Endothelial cell of umbilical vein (primary cell): ENCODE measurements at regions not wholly inside any gene's neighbourhood (a gene's known extent, or its start where the extent isn't known, plus 50 kb on each side); places are given as distances from the start of the nearest gene placed in this dataset.

Source experiments
- BruUV-seq: library from RNA; stranded (reverse); fragments of 400-500 nt; replicated peaks from 2 replicates; lab custom pipeline; 2021; lab: Mats Ljungman, UMichigan
- CTCF ChIA-PET: fragments of 300-600, 350-600 bp; sonication (Branson Sonifier 250); formaldehyde crosslinking; loops from one replicate; lab custom pipeline; 2021; ENCODE audit warnings: antibody characterized with exemption, inconsistent platforms; lab: Charles Lee
- POLR2A ChIA-PET: fragments of 300-600, 350-600 bp; sonication (Branson Sonifier 250); formaldehyde crosslinking; loops from one replicate; lab custom pipeline; 2021; ENCODE audit warnings: antibody characterized with exemption, inconsistent platforms; lab: Charles Lee
- DNase-seq: peaks from one replicate; pipeline ENCODE4 v3.0.0-alpha.2; 2011; ENCODE audit warnings: low read depth, low spot score
- FAIRE-seq: peaks from 2 replicates; lab custom pipeline; 2011; peaks lifted over from hg19 to GRCh38; lab: Jason Lieb, UNC
- H2AFZ ChIP-seq: 2 replicates; pipeline ENCODE4 v1.6.0; 2012; ENCODE audit warnings: low read depth, low read length, control low read depth, inconsistent platforms
- H3K27ac ChIP-seq: 2 replicates; pipeline ENCODE4 v1.5.1; 2011; ENCODE audit warnings: low read depth, mild to moderate bottlenecking, control low read depth, low read length, moderate library complexity; ENCODE audit not compliant: insufficient read depth
- H3K27me3 ChIP-seq, 2 experiments: 2 replicates each; pipeline versions ENCODE4 v1.6.0 to v1.6.1; 2011; ENCODE audit warnings: low read length in 2 of 2, mixed read lengths in 1 of 2; ENCODE audit not compliant: control insufficient read depth in 2 of 2, insufficient read depth in 2 of 2
- H3K36me3 ChIP-seq, 2 experiments: 2 replicates in 1 of 2; 3 replicates in 1 of 2; pipeline ENCODE4 v1.5.1; 2011; ENCODE audit warnings: low read length in 2 of 2, mild to moderate bottlenecking in 1 of 2, moderate library complexity in 1 of 2; ENCODE audit not compliant: control insufficient read depth in 2 of 2, insufficient read depth in 2 of 2; ENCODE audit errors: extremely low read depth in 1 of 2
- H3K4me1 ChIP-seq: 3 replicates; pipeline ENCODE4 v1.5.1; 2011; ENCODE audit warnings: mild to moderate bottlenecking, low read length; ENCODE audit not compliant: control insufficient read depth, insufficient read depth; ENCODE audit errors: extremely low read depth
- H3K4me2 ChIP-seq: 2 replicates; pipeline ENCODE4 v1.6.1; 2011; ENCODE audit warnings: low read length, control low read depth, mixed read lengths; ENCODE audit not compliant: insufficient read depth
- H3K4me3 ChIP-seq, 3 experiments: fragments of 200-600 bp in 1 of 3; sonication (generic), shearing (Covaris generic) in 1 of 3; replicated peaks in 1 of 3; 2 replicates each; pipeline ENCODE4 v1.5.1; 2011 to 2016; ENCODE audit warnings: control low read depth in 3 of 3, low read length in 3 of 3, mild to moderate bottlenecking in 2 of 3, inconsistent platforms in 1 of 3, low read depth in 1 of 3, moderate library complexity in 1 of 3; ENCODE audit not compliant: insufficient read depth in 1 of 3
- H3K79me2 ChIP-seq: 2 replicates; pipeline ENCODE4 v1.6.0; 2012; ENCODE audit warnings: low read length, inconsistent platforms; ENCODE audit not compliant: control insufficient read depth, insufficient read depth
- H3K9ac ChIP-seq: replicated peaks from 2 replicates; pipeline ENCODE3; 2011; ENCODE audit warnings: low read length, control low read depth; ENCODE audit not compliant: insufficient read depth; ENCODE audit errors: extremely low read depth
- H3K9me1 ChIP-seq: replicated peaks from 3 replicates; pipeline ENCODE4 v1.6.0; 2011; ENCODE audit warnings: mild to moderate bottlenecking, low read length; ENCODE audit not compliant: control insufficient read depth, insufficient read depth; ENCODE audit errors: extremely low read depth
- H3K9me3 ChIP-seq: replicated peaks from 2 replicates; pipeline ENCODE4 v1.5.1; 2012; ENCODE audit warnings: low read length, inconsistent platforms; ENCODE audit not compliant: control insufficient read depth, insufficient read depth
- H4K20me1 ChIP-seq: replicated peaks from 2 replicates; pipeline ENCODE3; 2011; ENCODE audit warnings: mild to moderate bottlenecking, low read length; ENCODE audit not compliant: control insufficient read depth, insufficient read depth; ENCODE audit errors: extremely low read depth
- CTCF ChIP-seq, 2 donors: IDR thresholded peaks; 1 replicate in 1 of 2; 2 replicates in 1 of 2; pipeline ENCODE4 v1.5.1; 2011; ENCODE audit warnings: low read length in 2 of 2, mild to moderate bottlenecking in 2 of 2, moderate library complexity in 2 of 2, control low read depth in 1 of 2, inconsistent platforms in 1 of 2, low read depth in 1 of 2; ENCODE audit not compliant: insufficient read depth in 1 of 2; ENCODE audit errors: extremely low read depth in 1 of 2
- EZH2 ChIP-seq: IDR thresholded peaks from 2 replicates; pipeline ENCODE4 v1.6.1; 2012; ENCODE audit warnings: borderline replicate concordance, low read depth, mild to moderate bottlenecking, moderate library complexity, low read length, inconsistent platforms; ENCODE audit not compliant: severe bottlenecking
- FOS ChIP-seq: IDR thresholded peaks from 2 replicates; pipeline ENCODE4 v1.6.1; 2011; ENCODE audit warnings: mild to moderate bottlenecking, low read length, moderate library complexity, borderline replicate concordance; ENCODE audit not compliant: insufficient read depth
- GATA2 ChIP-seq: IDR thresholded peaks from 2 replicates; pipeline ENCODE4 v1.7.0; 2011; ENCODE audit warnings: low read depth, mild to moderate bottlenecking, moderate library complexity, mixed read lengths, low read length; ENCODE audit not compliant: insufficient read length, insufficient read depth
- JUN ChIP-seq: IDR thresholded peaks from 2 replicates; pipeline ENCODE4 v1.6.1; 2011; ENCODE audit warnings: borderline replicate concordance, low read depth; ENCODE audit not compliant: insufficient read length, insufficient read depth
- MAX ChIP-seq: IDR thresholded peaks from 2 replicates; pipeline ENCODE4 v1.6.1; 2011; ENCODE audit not compliant: insufficient read depth, insufficient read length
- MYC ChIP-seq: IDR thresholded peaks from one replicate; pipeline ENCODE4 v1.6.1; 2011; ENCODE audit warnings: mild to moderate bottlenecking, low read depth, low read length
- POLR2A ChIP-seq: IDR thresholded peaks from 2 replicates; pipeline ENCODE4 v1.6.1; 2012; ENCODE audit warnings: low read depth, mild to moderate bottlenecking, control low read depth, low read length
- POLR2AphosphoS5 ChIP-seq: IDR thresholded peaks from 2 replicates; pipeline ENCODE4 v1.6.1; 2012; ENCODE audit warnings: low read depth, mild to moderate bottlenecking, control low read depth, low read length, moderate library complexity; ENCODE audit not compliant: insufficient read depth
- dilution Hi-C: fragments of 300-500 bp; cut with MboI; formaldehyde crosslinking; loops from one replicate; pipeline ENCODE4 v1.15.0; 2019; ENCODE audit warnings: low sequenced_read_pairs; ENCODE audit not compliant: extremely low pct_ligation_motif_present
- intact Hi-C: fragments of 100-400 bp; cut with micrococcal nuclease; formaldehyde crosslinking; loops from one replicate; pipeline ENCODE4 v1.10.0; 2022

DNA sequence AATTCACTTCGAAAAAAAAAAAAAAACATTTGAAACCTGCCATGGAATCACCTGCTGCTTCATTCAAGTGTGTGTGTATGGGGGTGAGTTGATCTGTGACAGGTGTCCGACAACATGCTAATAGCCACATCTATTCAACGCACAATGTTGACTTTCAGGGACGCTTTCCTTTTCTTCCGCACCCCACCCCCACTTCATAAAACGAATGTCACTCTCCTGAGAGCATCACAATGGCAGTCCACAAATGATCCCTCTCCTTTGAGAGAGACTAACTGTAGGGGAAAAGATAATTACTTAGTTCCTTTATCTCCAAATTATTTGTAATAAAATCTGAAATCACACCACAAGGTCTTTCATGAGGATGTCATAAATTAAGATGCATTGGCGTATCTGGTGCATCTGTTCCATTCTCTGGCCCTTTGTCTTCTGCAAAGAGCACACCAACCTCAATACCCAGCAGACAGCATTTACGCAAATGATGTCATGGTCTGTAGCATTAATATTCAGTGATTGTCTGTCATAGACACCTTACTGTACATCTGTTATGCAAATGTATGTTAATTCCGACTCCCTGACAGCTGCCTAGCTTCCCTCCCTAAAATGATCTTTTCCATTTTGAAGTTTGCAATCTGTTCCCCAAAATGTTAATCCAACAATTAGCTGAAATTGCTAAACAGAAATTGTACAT lies 640.0 kb upstream of the BOD1L1 start:
- CTCF ChIA-PET, result interaction anchor here (0.7 kb wide), 1 partner anchor 613 kb away, joined by 3 read pairs; no protein-coding TSS in a partner anchor
- intact Hi-C loops, result no loop called here
- no TSS peak for BruUV-seq

More for the DNA sequence above, 640.0 kb upstream of the BOD1L1 start:
- no peaks in the 10 kb centered on the region for H3K36me3 ChIP-seq
- POLR2A ChIA-PET, result no interaction called here
- no peak overlapping the region for H3K4me3 ChIP-seq
- H3K27ac ChIP-seq, result no peak overlapping the region
- H3K4me2 ChIP-seq, result no peak overlapping the region
- H3K27me3 ChIP-seq, result no peaks in the 10 kb centered on the region
- H3K9ac ChIP-seq, result no peak overlapping the region
- TF ChIP-seq MAX (no peak), GATA2 (no peak), JUN (no peak), POLR2AphosphoS5 (no peak), POLR2A (no peak), FOS (no peak), MYC (no peak), EZH2 (no peak), CTCF (IDR thresholded peaks at IDR 0.05; ENCODE audit: extremely low read depth in 1 of 2, insufficient read depth in 1 of 2, low read depth in 1 of 2, low read length in 2 of 2) (no peak)
- no peak for DNase-seq
- no peak overlapping the region for H2AFZ ChIP-seq
- H3K79me2 ChIP-seq, result no peaks in the 10 kb centered on the region
- no peaks in the 10 kb centered on the region for H3K9me1 ChIP-seq
- H3K4me1 ChIP-seq, result no peaks in the 10 kb centered on the region
- FAIRE-seq, result no peak
- no peaks in the 10 kb centered on the region for H3K9me3 ChIP-seq
- dilution Hi-C loops, result no loop called here
- H4K20me1 ChIP-seq, result no peaks in the 10 kb centered on the region
